HL-60 (cell line): ENCODE measurements at regions not wholly inside any gene's neighbourhood (a gene's known extent, or its start where the extent isn't known, plus 50 kb on each side); places are given as distances from the start of the nearest gene placed in this dataset.

Experiments
- DNase-seq, 2 experiments: peaks; one replicate each; pipeline ENCODE4 v3.0.0-alpha.2; 2010 to 2020; ENCODE audit warnings: low read depth in 1 of 2, low spot score in 1 of 2
- H3K27ac ChIP-seq: fragments of 250-450 bp; sonication (Bioruptor Pico); replicated peaks from 2 replicates; pipeline ENCODE4 v1.5.1; 2020; ENCODE audit warnings: mild to moderate bottlenecking, moderate library complexity
- H3K27me3 ChIP-seq: fragments of 250-450 bp; sonication (Bioruptor Pico); 2 replicates; pipeline ENCODE4 v1.5.1; 2021; ENCODE audit warnings: mild to moderate bottlenecking, moderate library complexity; ENCODE audit not compliant: insufficient read depth, poor library complexity, severe bottlenecking
- H3K4me3 ChIP-seq: replicated peaks from 2 replicates; pipeline ENCODE4 v1.5.1; 2011; ENCODE audit warnings: mild to moderate bottlenecking, control low read depth, low read length; ENCODE audit not compliant: insufficient read depth
- GABPA ChIP-seq: IDR thresholded peaks from 2 replicates; pipeline ENCODE4 v1.6.1; 2012; ENCODE audit warnings: low read depth
- POLR2AphosphoS5 ChIP-seq: IDR thresholded peaks from 2 replicates; pipeline ENCODE4 v1.6.1; 2012; ENCODE audit warnings: low read depth
- SPI1 ChIP-seq: IDR thresholded peaks from 2 replicates; pipeline ENCODE4 v1.6.1; 2012; ENCODE audit warnings: low read depth, mild to moderate bottlenecking, borderline replicate concordance
- TF ChIP-seq, protein P1 (sequence below): IDR thresholded peaks from one replicate; pipeline ENCODE4 v1.5.1; 2011; ENCODE audit warnings: low read length, control low read depth, inconsistent platforms; ENCODE audit not compliant: insufficient read depth
- TF ChIP-seq, protein P2 (sequence below): IDR thresholded peaks from 2 replicates; pipeline ENCODE4 v1.6.1; 2012; ENCODE audit warnings: low read depth; ENCODE audit not compliant: insufficient replicate concordance

DNA sequence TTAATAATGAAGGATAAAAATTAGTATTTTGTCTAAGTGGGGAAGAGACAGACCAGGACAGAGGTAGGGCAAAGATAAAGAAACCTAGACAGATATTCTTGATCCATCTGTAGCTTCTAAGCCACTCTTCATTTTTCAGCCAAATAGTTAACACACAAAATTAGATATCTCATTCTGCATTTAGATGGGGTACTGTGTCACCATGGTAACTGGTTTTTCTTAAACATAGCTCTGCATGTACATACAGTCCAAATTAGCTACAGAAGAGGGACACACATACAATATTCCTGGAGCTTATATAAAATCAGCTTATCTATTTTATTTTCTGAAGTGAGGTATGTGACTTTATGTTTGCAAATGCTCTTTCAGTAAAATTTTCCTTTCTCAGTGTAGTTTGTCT lies 393.7 kb downstream of the PPP3CA start:
- no peak for DNase-seq
- no peaks in the 10 kb centered on the region for H3K27me3 ChIP-seq
- H3K4me3 ChIP-seq, result no peak overlapping the region
- TF ChIP-seq, protein P1, sequence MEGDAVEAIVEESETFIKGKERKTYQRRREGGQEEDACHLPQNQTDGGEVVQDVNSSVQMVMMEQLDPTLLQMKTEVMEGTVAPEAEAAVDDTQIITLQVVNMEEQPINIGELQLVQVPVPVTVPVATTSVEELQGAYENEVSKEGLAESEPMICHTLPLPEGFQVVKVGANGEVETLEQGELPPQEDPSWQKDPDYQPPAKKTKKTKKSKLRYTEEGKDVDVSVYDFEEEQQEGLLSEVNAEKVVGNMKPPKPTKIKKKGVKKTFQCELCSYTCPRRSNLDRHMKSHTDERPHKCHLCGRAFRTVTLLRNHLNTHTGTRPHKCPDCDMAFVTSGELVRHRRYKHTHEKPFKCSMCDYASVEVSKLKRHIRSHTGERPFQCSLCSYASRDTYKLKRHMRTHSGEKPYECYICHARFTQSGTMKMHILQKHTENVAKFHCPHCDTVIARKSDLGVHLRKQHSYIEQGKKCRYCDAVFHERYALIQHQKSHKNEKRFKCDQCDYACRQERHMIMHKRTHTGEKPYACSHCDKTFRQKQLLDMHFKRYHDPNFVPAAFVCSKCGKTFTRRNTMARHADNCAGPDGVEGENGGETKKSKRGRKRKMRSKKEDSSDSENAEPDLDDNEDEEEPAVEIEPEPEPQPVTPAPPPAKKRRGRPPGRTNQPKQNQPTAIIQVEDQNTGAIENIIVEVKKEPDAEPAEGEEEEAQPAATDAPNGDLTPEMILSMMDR, result no peak
- TF ChIP-seq GABPA (no peak), POLR2AphosphoS5 (no peak), SPI1 (no peak)
- TF ChIP-seq, protein P2, sequence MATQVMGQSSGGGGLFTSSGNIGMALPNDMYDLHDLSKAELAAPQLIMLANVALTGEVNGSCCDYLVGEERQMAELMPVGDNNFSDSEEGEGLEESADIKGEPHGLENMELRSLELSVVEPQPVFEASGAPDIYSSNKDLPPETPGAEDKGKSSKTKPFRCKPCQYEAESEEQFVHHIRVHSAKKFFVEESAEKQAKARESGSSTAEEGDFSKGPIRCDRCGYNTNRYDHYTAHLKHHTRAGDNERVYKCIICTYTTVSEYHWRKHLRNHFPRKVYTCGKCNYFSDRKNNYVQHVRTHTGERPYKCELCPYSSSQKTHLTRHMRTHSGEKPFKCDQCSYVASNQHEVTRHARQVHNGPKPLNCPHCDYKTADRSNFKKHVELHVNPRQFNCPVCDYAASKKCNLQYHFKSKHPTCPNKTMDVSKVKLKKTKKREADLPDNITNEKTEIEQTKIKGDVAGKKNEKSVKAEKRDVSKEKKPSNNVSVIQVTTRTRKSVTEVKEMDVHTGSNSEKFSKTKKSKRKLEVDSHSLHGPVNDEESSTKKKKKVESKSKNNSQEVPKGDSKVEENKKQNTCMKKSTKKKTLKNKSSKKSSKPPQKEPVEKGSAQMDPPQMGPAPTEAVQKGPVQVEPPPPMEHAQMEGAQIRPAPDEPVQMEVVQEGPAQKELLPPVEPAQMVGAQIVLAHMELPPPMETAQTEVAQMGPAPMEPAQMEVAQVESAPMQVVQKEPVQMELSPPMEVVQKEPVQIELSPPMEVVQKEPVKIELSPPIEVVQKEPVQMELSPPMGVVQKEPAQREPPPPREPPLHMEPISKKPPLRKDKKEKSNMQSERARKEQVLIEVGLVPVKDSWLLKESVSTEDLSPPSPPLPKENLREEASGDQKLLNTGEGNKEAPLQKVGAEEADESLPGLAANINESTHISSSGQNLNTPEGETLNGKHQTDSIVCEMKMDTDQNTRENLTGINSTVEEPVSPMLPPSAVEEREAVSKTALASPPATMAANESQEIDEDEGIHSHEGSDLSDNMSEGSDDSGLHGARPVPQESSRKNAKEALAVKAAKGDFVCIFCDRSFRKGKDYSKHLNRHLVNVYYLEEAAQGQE, result no peak
- no peak overlapping the region for H3K27ac ChIP-seq

DNA sequence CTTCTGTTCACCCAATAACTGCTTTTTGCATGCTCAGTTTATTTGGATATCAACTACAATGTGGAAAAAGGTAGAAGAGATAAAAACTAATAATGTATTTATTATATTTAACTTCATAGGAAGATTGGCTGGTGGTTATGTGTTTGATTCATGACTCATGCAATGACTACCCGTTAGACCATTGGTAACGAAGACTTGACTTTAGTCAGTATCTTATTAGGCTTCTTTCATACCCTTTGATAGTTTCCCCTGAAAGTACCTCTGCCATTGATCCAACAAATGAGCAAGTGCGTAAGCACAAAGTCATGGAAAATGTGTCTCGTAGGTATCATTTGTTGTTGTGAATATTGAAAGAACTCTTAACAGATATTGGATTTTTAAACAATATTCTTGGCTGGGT lies 394.7 kb downstream of the PPP3CA start:
- Histone ChIP-seq H3K27ac (no peak overlapping the region), H3K4me3 (no peak overlapping the region), H3K27me3 (no peaks in the 10 kb centered on the region)
- TF ChIP-seq, protein P1, result no peak
- no peak for TF ChIP-seq POLR2AphosphoS5
- TF ChIP-seq, protein P2, result no peak
- TF ChIP-seq SPI1, result no peak
- no peak for TF ChIP-seq GABPA
- DNase-seq, result no peak

DNA sequence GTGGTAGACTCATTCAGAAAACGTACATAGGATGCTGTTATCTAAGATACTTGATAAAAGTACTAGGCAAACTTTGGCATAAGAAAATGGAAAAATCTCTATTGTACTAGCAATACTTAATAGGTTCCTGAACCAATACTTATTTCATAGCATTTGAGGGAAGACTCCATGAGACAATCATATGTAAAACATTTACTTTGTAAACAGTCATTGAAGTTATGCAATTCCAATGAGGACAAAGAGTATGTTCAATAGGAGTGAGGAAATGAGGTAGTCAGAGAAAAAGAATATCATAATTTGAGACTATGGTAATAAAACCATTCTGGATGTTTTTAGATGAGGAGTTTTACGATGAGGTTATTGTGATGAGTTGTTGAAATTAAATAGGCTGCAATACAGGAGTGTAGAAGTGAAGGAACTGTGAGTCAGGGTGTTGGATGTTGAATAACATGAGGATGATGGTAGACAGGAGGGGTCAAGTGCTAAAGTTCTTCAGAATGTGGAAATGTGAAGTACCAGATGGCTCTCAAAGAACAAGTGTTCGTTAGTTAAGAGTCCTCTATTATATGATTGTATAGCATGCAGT lies 397.9 kb downstream of the PPP3CA start:
- Histone ChIP-seq H3K27me3 (no peaks in the 10 kb centered on the region), H3K27ac (no peak overlapping the region), H3K4me3 (no peak overlapping the region)
- DNase-seq, result no peak
- TF ChIP-seq POLR2AphosphoS5 (no peak), SPI1 (no peak), GABPA (no peak)
- TF ChIP-seq, protein P1, result no peak
- TF ChIP-seq, protein P2, result no peak
